ENCODE measurements at regions not wholly inside any gene's neighbourhood (a gene's known extent, or its start where the extent isn't known, plus 50 kb on each side); places are given as distances from the start of the nearest gene placed in this dataset.
"Not testable (repeated sequence)": the region's sequence is repeated elsewhere in the genome, so short reads cannot be mapped to it uniquely, and the experiment has no call there.

DNA sequence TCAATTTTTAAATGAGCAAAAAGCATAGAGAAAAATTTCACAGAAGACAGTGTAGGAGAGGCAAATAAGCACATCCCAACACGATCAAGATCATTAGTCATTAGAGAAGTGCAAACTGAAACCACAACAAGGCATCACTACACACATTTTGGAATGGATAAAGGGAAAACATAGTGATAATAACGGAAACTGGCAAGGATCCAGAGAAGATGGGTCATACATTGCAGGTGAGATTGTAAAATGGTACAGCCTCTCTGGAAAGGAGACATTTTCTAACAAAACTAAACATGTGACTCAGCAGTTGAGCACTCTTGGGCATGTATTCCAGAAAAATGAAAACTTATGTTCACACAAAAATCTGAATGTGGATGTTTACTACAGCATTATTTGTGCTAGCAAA lies 98.3 kb upstream of the TMEM17 start:
- Histone ChIP-seq H3K4me1 (replicated peaks in 1 of 2) (no peaks in the 10 kb centered on the region), H3K27ac (no peak overlapping the region), H3K36me3 (replicated peaks in 1 of 2) (no peaks in the 10 kb centered on the region), H3K27me3 (no peaks in the 10 kb centered on the region), H3K9me3 (replicated peaks in 1 of 3) (no peaks in the 10 kb centered on the region), H3K4me3 (no peak overlapping the region)
- DNase-seq: no peak
- 56 to 68% (median 57%) methylated on average over 2 of the region's 2 CpGs for WGBS, 4 donors
- intact Hi-C loops (cut with DNase I): no loop called here
- TF ChIP-seq POLR2A (IDR thresholded peaks at IDR 0.05): no peak
- TF ChIP-seq, protein P1, sequence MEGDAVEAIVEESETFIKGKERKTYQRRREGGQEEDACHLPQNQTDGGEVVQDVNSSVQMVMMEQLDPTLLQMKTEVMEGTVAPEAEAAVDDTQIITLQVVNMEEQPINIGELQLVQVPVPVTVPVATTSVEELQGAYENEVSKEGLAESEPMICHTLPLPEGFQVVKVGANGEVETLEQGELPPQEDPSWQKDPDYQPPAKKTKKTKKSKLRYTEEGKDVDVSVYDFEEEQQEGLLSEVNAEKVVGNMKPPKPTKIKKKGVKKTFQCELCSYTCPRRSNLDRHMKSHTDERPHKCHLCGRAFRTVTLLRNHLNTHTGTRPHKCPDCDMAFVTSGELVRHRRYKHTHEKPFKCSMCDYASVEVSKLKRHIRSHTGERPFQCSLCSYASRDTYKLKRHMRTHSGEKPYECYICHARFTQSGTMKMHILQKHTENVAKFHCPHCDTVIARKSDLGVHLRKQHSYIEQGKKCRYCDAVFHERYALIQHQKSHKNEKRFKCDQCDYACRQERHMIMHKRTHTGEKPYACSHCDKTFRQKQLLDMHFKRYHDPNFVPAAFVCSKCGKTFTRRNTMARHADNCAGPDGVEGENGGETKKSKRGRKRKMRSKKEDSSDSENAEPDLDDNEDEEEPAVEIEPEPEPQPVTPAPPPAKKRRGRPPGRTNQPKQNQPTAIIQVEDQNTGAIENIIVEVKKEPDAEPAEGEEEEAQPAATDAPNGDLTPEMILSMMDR (IDR thresholded peaks at IDR 0.05): no peak

DNA sequence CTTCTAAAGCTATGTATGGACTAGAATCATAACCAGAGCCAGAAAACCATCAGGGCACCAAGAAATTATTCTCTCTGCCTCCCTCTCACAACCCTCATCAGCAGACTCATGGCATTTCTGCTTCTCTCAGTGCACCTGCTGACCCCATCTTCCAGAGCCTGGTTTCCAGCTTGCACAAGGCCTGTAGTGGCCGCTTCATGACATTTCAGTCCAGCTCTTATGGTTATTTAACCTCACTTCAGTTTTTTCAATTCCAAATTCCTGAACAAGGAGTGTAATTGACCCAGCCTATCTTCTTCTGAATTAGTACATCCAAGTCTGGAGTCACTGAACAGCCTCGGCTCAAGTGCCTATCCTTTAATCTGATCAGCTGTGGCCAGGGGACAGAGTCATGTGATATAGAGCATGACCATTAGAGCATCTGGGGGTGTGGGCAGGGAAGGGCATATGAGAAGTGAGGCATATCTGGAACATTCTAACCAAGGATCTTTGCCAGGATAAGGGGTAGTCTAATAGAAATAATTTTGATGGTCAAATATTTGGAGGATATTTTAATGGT lies 97.2 kb upstream of the TMEM17 start:
- H3K4me1 ChIP-seq (replicated peaks in 1 of 2): no peaks in the 10 kb centered on the region
- H3K36me3 ChIP-seq (replicated peaks in 1 of 2): no peaks in the 10 kb centered on the region
- TF ChIP-seq, protein P1 (IDR thresholded peaks at IDR 0.05): no peak
- no peak for TF ChIP-seq POLR2A (IDR thresholded peaks at IDR 0.05)
- 83 to 91% (median 86%) methylated on average over 2 of the region's 2 CpGs for WGBS, 4 donors
- DNase-seq: no peak
- H3K27me3 ChIP-seq: no peaks in the 10 kb centered on the region
- intact Hi-C loops (cut with DNase I): no loop called here
- no peak overlapping the region for H3K4me3 ChIP-seq
- no peaks in the 10 kb centered on the region for H3K9me3 ChIP-seq (replicated peaks in 1 of 3)
- no peak overlapping the region for H3K27ac ChIP-seq

DNA sequence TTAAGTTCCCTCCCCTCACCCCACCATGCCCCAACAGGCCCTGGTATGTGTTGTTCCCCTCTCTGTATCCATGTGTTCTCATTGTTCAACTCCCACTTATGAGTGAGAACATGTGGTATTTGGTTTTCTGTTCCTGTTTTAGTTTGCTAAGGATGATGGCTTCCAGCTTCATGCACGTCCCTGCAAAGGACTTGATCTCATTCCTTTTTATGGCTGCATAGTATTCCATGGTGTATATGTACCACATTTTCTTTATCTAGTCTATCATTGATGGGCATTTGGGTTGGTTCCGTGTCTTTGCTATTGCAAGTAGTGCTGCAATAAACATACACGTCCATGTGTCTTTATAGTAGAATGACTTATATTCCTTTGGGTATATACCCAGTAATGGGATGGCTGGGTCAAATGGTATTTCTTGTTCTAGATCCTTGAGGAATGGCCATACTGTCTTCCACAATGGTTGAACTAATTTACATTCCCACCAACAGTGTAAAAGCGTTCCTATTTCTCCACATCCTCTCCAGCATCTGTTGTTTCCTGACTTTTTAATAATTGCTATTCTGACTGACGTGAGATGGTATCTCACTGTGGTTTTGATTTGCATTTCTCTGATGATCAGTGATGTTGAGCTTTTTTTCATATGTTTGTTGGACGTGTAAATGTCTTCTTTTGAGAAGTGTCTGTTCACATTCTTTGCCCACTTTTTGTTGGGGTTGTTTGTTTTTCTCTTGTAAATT lies 93.8 kb upstream of the TMEM17 start:
- 81 to 90% (median 90%) methylated on average over 6 of the region's 6 CpGs for WGBS, 4 donors
- peaks cover 0 to 13% of the 10 kb centered on the region in 2 donors for H3K4me1 ChIP-seq (replicated peaks in 1 of 2)
- intact Hi-C loops (cut with DNase I); H3K27me3 ChIP-seq; DNase-seq; H3K4me3 ChIP-seq; H3K27ac ChIP-seq; H3K36me3 ChIP-seq (replicated peaks in 1 of 2); H3K9me3 ChIP-seq (replicated peaks in 1 of 3): not testable (repeated sequence)

DNA sequence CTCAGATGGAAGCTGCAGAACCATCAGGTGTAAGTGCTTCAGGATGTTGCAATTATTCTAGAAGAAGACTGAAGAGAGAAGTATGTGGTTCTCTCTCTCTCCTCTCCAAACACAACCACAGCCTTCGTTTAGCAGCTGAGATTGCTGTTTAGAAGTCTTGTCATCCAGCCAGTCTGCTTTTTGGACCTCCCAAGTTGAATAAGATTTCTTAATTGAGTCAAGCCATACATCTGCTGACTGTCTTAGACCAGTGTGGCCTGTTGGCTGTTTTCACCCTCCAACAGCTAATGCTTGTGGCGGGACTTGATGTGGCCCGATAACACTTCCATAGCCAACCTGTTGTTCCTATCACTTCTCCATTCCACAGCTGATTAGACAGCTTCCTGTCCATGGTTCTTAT lies 91.3 kb upstream of the TMEM17 start:
- 62 to 77% (median 73%) methylated on average over 3 of the region's 3 CpGs for WGBS, 4 donors
- no peak overlapping the region for H3K4me3 ChIP-seq
- H3K36me3 ChIP-seq (replicated peaks in 1 of 2): no peaks in the 10 kb centered on the region
- H3K27me3 ChIP-seq: no peaks in the 10 kb centered on the region
- no peak for TF ChIP-seq POLR2A (IDR thresholded peaks at IDR 0.05)
- TF ChIP-seq, protein P1 (IDR thresholded peaks at IDR 0.05): no peak
- intact Hi-C loops (cut with DNase I): no loop called here
- DNase-seq: no peak
- H3K9me3 ChIP-seq (replicated peaks in 1 of 3): no peaks in the 10 kb centered on the region
- H3K4me1 ChIP-seq (replicated peaks in 1 of 2): peaks cover 0 to 13% of the 10 kb centered on the region in 2 donors
- no peak overlapping the region for H3K27ac ChIP-seq

All from adrenal gland (tissue), 9 donors.